Liver (tissue), 3 donors: ENCODE measurements at regions not wholly inside any gene's neighbourhood (a gene's known extent, or its start where the extent isn't known, plus 50 kb on each side); places are given as distances from the start of the nearest gene placed in this dataset.

ENCODE experiments used
- ATF3 ChIP-seq: IDR thresholded peaks from 2 replicates; pipeline ENCODE4 v1.6.1; 2016; ENCODE audit warnings: antibody characterized with exemption
- EGR1 ChIP-seq, 2 donors: IDR thresholded peaks; 2 replicates each; pipeline ENCODE4 v1.6.1; 2016 to 2018; ENCODE audit warnings: antibody characterized with exemption in 2 of 2, low read depth in 2 of 2
- GABPA ChIP-seq, 2 donors: IDR thresholded peaks in 1 of 2; conservative IDR thresholded peaks in 1 of 2; 2 replicates each; pipeline ENCODE4 v1.6.1; 2016; ENCODE audit warnings: antibody characterized with exemption in 2 of 2, mild to moderate bottlenecking in 1 of 2, moderate library complexity in 1 of 2
- JUND ChIP-seq, 2 donors: IDR thresholded peaks; 2 replicates each; pipeline ENCODE4 v1.6.1; 2016; ENCODE audit warnings: antibody characterized with exemption in 2 of 2
- RAD21 ChIP-seq, 2 donors: IDR thresholded peaks; 2 replicates each; pipeline ENCODE4 v1.6.1; 2016; ENCODE audit warnings: antibody characterized with exemption in 2 of 2, mild to moderate bottlenecking in 2 of 2
- SP1 ChIP-seq: IDR thresholded peaks from 2 replicates; pipeline ENCODE4 v1.6.1; 2018; ENCODE audit warnings: antibody characterized with exemption, mild to moderate bottlenecking
- TAF1 ChIP-seq: conservative IDR thresholded peaks from 2 replicates; pipeline ENCODE4 v1.6.1; 2016; ENCODE audit warnings: antibody characterized with exemption, mild to moderate bottlenecking
- YY1 ChIP-seq: IDR thresholded peaks from 2 replicates; pipeline ENCODE4 v1.6.1; 2016; ENCODE audit warnings: antibody characterized with exemption, mild to moderate bottlenecking
- ZBTB33 ChIP-seq: IDR thresholded peaks from 2 replicates; pipeline ENCODE4 v1.6.1; 2016; ENCODE audit warnings: antibody characterized with exemption
- TF ChIP-seq, protein P1 (sequence below): fragments of 150-350 bp; IDR thresholded peaks from 2 replicates; pipeline ENCODE4 v1.5.1; 2017; ENCODE audit warnings: improper control_type of control experiment, low read depth, low read length; ENCODE audit not compliant: missing input control
- TF ChIP-seq, protein P2 (sequence below): IDR thresholded peaks from 2 replicates; pipeline ENCODE4 v1.6.1; 2016; ENCODE audit warnings: antibody characterized with exemption
- TF ChIP-seq, protein P3 (sequence below): IDR thresholded peaks from 2 replicates; pipeline ENCODE4 v1.6.1; 2016; ENCODE audit warnings: antibody characterized with exemption, mild to moderate bottlenecking
- donor health status: healthy.
- donor health status: healthy.

- TF ChIP-seq, protein P1, sequence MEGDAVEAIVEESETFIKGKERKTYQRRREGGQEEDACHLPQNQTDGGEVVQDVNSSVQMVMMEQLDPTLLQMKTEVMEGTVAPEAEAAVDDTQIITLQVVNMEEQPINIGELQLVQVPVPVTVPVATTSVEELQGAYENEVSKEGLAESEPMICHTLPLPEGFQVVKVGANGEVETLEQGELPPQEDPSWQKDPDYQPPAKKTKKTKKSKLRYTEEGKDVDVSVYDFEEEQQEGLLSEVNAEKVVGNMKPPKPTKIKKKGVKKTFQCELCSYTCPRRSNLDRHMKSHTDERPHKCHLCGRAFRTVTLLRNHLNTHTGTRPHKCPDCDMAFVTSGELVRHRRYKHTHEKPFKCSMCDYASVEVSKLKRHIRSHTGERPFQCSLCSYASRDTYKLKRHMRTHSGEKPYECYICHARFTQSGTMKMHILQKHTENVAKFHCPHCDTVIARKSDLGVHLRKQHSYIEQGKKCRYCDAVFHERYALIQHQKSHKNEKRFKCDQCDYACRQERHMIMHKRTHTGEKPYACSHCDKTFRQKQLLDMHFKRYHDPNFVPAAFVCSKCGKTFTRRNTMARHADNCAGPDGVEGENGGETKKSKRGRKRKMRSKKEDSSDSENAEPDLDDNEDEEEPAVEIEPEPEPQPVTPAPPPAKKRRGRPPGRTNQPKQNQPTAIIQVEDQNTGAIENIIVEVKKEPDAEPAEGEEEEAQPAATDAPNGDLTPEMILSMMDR = no peak
- TF ChIP-seq TAF1 (no peak), YY1 (no peak), ZBTB33 (no peak), EGR1 (IDR thresholded peaks at IDR 0.05; ENCODE audit: low read depth in 2 of 2) (no peak), JUND (IDR thresholded peaks at IDR 0.05) (no peak), SP1 (no peak), ATF3 (no peak), GABPA (IDR thresholded peaks at IDR 0.05 in 1 of 2, conservative IDR thresholded peaks at IDR 0.05 in 1 of 2) (no peak), RAD21 (IDR thresholded peaks at IDR 0.05) (no peak)
- TF ChIP-seq, protein P2, sequence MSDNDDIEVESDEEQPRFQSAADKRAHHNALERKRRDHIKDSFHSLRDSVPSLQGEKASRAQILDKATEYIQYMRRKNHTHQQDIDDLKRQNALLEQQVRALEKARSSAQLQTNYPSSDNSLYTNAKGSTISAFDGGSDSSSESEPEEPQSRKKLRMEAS = no peak
- TF ChIP-seq, protein P3, sequence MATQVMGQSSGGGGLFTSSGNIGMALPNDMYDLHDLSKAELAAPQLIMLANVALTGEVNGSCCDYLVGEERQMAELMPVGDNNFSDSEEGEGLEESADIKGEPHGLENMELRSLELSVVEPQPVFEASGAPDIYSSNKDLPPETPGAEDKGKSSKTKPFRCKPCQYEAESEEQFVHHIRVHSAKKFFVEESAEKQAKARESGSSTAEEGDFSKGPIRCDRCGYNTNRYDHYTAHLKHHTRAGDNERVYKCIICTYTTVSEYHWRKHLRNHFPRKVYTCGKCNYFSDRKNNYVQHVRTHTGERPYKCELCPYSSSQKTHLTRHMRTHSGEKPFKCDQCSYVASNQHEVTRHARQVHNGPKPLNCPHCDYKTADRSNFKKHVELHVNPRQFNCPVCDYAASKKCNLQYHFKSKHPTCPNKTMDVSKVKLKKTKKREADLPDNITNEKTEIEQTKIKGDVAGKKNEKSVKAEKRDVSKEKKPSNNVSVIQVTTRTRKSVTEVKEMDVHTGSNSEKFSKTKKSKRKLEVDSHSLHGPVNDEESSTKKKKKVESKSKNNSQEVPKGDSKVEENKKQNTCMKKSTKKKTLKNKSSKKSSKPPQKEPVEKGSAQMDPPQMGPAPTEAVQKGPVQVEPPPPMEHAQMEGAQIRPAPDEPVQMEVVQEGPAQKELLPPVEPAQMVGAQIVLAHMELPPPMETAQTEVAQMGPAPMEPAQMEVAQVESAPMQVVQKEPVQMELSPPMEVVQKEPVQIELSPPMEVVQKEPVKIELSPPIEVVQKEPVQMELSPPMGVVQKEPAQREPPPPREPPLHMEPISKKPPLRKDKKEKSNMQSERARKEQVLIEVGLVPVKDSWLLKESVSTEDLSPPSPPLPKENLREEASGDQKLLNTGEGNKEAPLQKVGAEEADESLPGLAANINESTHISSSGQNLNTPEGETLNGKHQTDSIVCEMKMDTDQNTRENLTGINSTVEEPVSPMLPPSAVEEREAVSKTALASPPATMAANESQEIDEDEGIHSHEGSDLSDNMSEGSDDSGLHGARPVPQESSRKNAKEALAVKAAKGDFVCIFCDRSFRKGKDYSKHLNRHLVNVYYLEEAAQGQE = no peak
These were observed 558.1 kb downstream of the INSC start for GRCh38 chr11:15672825-15673224.
